CD4-positive, alpha-beta T cell treated with Interleukin-2 at 100 ng/mL for 4 hours (primary cell): ENCODE measurements at regions not wholly inside any gene's neighbourhood (a gene's known extent, or its start where the extent isn't known, plus 50 kb on each side); places are given as distances from the start of the nearest gene placed in this dataset.

Experiments
- DNase-seq: peaks from one replicate; pipeline ENCODE4 v3.0.0-alpha.2; 2020; ENCODE audit warnings: low spot score

- no peak for DNase-seq
Measured at GRCh38 chr2:162964513-162964912, 125.9 kb upstream of the KCNH7 start.

GRCh38 chr2:162963156-162963555, 124.6 kb upstream of the KCNH7 start:
- no peak for DNase-seq

- DNase-seq, result no peak
Measured at GRCh38 chr2:162945785-162946184, 107.2 kb upstream of the KCNH7 start.

GRCh38 chr2:162938387-162938786, 99.8 kb upstream of the KCNH7 start:
- no peak for DNase-seq

GRCh38 chr2:162934191-162934590, 95.6 kb upstream of the KCNH7 start:
- DNase-seq, result no peak

- no peak for DNase-seq
Measured at GRCh38 chr2:162932416-162932815, 93.8 kb upstream of the KCNH7 start.

- DNase-seq, result no peak
Measured at GRCh38 chr2:162929571-162929970, 91.0 kb upstream of the KCNH7 start.

GRCh38 chr2:162928356-162928755, 89.8 kb upstream of the KCNH7 start:
- no peak for DNase-seq

- no peak for DNase-seq
Measured at GRCh38 chr2:162926907-162927306, 88.3 kb upstream of the KCNH7 start.

GRCh38 chr2:162926501-162926900, 87.9 kb upstream of the KCNH7 start:
- no peak for DNase-seq

- no peak for DNase-seq
Measured at GRCh38 chr2:162925595-162925994, 87.0 kb upstream of the KCNH7 start.

- no peak for DNase-seq
Measured at GRCh38 chr2:162919111-162919510, 80.5 kb upstream of the KCNH7 start.

GRCh38 chr2:162917626-162918025, 79.1 kb upstream of the KCNH7 start:
- DNase-seq, result no peak

GRCh38 chr2:162916286-162916801, 77.8 kb upstream of the KCNH7 start:
- DNase-seq, result no peak

GRCh38 chr2:162915858-162916257, 77.3 kb upstream of the KCNH7 start:
- no peak for DNase-seq

- no peak for DNase-seq
Measured at GRCh38 chr2:162914161-162914560, 75.6 kb upstream of the KCNH7 start.

- no peak for DNase-seq
Measured at GRCh38 chr2:162912787-162913186, 74.2 kb upstream of the KCNH7 start.

GRCh38 chr2:162908567-162908966, 70.0 kb upstream of the KCNH7 start:
- no peak for DNase-seq

GRCh38 chr2:162890690-162891311, 52.2 kb upstream of the KCNH7 start:
- DNase-seq, result no peak

- DNase-seq, result no peak
Measured at GRCh38 chr2:162888652-162889051, 50.1 kb upstream of the KCNH7 start.
